GM21737 (cell line): ENCODE measurements at regions not wholly inside any gene's neighbourhood (a gene's known extent, or its start where the extent isn't known, plus 50 kb on each side); places are given as distances from the start of the nearest gene placed in this dataset.

Source experiments
- ATAC-seq: cut with Tn5 transposase; IDR thresholded peaks from one replicate; pipeline ENCODE4 v1.9.1; 2021; ENCODE audit warnings: mild to moderate bottlenecking, moderate library complexity; ENCODE audit not compliant: unreplicated experiment

GRCh38 chr9:2560180-2560579 lies 61.4 kb upstream of the VLDLR start:
- ATAC-seq, result no peak

DNA sequence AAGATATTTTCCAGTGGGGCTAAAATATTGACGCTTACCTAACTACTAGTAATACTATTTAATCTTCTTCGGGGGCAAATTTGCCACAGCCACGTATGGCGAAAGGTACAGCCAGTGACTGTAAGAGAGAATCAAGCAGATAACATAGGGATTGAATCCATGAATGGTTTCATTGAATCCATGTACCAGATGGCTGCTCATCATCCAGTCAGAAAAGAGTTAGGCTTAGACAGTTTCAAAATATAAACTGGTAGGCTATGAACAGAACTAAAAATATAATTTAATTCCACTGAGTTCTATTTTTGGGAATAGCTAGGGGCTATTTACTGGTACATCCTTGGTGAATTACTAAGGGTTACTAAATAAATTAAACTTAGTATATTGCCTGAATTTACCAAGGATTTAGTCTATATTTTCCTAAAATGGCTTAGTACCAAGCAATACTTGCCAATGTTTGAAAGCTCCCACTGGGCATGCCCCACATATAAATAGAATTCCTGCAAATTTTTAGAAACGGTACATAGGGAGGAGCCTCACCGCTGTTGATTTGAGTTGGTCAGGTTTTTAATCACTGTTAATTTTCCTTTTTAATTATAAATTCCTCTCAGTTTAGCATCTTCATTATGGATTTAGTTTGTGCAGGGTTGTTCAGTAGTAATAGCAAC lies 55.8 kb upstream of the VLDLR start:
- no peak for ATAC-seq

- no peak for ATAC-seq
Observed at GRCh38 chr9:2567922-2568321, 53.7 kb upstream of the VLDLR start.

DNA sequence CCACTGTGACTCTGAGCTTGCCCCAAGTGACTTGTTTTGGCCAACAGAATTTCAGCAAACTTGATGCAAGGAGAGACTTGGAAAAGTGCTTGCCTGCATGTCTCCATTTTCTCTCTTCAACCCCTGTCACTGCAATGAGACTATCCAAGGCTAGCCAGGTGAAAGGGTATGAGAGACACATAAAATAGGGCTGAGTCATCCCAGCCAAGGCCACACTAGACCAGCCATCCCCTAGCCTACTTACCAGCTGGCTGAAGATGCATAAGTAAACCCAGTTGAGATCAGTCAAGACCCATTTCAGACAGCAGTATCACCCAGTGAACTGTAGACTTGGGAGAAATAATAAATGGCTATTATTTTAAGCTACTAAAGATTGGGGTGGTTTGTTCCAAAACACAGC lies 52.9 kb upstream of the VLDLR start:
- no peak for ATAC-seq

GRCh38 chr9:2570615-2571479 lies 50.7 kb upstream of the VLDLR start:
- ATAC-seq, result peak; percentile 78
